Ishikawa (cell line): ENCODE measurements at regions not wholly inside any gene's neighbourhood (a gene's known extent, or its start where the extent isn't known, plus 50 kb on each side); places are given as distances from the start of the nearest gene placed in this dataset.

Experiments
- CEBPB ChIP-seq: IDR thresholded peaks from 2 replicates; pipeline ENCODE4 v1.6.1; 2012
- CREB1 ChIP-seq: IDR thresholded peaks from 2 replicates; pipeline ENCODE4 v1.6.1; 2012; ENCODE audit warnings: low read depth
- EGR1 ChIP-seq: IDR thresholded peaks from 2 replicates; pipeline ENCODE4 v1.6.1; 2012
- TEAD4 ChIP-seq: IDR thresholded peaks from 2 replicates; pipeline ENCODE4 v1.6.1; 2012
- YY1 ChIP-seq: IDR thresholded peaks from 2 replicates; pipeline ENCODE4 v1.6.1; 2012; ENCODE audit warnings: low read depth

DNA sequence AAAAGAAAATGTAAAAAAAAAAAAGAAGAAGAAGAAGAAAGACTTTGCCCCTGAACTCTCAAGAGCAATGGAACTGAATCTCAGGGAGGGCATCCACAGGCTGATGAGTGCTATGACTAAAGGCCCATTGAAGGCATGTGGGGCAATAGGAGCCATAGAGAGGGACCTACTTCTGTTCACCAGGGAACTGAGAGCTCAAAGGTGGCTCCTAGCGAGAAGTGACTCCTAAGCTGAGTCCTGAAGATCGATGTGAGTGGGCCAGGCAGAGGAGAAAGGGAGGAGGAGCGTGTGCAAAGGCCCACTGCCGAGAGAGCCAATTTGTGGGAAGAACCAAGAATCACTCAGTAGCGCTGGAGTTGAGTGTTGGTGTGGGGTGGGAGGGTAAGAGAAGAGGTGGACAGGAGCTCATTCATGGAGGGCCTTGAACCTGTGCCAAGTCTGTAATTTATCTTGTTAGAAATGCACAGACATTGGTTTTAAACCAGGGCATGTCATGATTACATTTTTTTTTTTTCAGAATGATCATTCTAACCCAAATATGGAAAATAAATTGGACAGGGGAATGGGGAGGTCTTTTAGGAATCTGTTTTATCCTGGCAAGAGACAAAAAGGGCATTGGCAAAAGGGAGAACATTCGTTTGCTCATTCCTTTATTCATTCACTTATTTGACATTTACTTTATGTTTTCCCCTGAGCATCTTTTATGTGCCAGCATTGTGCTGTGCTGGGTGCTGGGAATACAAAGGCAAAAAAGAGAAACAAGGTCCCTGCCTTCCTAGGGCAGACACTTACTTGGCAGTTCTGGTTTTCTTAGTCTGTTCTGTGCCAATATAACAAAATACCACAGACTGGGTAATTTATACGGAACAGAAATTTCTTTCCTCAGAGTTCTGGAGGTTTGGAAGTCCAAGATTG lies 67.4 kb upstream of the DSP start:
- no peak for TF ChIP-seq CREB1
- TF ChIP-seq CEBPB = no peak
- no peak for TF ChIP-seq TEAD4
- no peak for TF ChIP-seq EGR1
- no peak for TF ChIP-seq YY1
